ENCODE measurements at regions not wholly inside any gene's neighbourhood (a gene's known extent, or its start where the extent isn't known, plus 50 kb on each side); places are given as distances from the start of the nearest gene placed in this dataset.

DNA sequence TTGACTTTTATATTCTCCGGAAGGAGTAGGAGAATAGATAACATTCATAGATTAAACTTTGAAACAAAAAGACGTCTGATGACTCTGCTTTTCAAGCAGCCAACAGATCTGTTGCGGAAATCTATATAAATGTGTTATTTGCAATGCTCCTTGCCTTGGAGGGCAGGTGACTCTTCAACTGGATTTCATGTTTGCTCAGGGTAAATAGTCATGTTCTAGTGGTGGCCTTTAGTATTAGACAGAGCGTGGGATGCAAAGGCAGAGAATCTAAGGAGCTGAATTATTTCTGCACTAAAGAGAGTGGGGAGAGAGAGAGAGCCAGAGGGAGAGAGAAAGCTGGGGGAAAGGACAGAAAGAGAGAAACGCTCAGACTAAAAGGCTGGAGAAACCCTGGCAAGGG, 454.3 kb downstream of the AJAP1 start:
- DNase-seq, result no peak

GRCh38 chr1:5105744-5106143, 451.3 kb downstream of the AJAP1 start:
- DNase-seq, result no peak

DNA sequence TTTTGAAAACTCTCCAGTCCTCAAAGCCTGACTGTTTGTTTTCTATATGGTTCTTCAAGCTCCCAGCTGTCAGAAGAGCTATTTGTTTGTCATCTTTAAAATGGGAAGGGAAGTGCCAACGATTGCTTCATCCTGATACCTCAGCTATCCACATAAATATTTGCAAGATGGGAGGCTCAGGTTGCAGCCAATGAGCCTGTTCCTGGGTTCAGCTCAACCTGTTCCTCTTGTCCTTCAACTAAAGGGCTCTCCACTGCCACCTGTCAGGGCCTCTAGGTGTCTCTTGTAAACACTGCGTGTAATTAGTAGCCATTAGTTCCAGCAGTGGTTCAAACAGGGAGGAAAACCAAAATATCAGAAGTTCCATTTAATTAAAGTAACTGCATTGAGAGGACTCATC, 445.1 kb downstream of the AJAP1 start:
- no peak for DNase-seq

DNA sequence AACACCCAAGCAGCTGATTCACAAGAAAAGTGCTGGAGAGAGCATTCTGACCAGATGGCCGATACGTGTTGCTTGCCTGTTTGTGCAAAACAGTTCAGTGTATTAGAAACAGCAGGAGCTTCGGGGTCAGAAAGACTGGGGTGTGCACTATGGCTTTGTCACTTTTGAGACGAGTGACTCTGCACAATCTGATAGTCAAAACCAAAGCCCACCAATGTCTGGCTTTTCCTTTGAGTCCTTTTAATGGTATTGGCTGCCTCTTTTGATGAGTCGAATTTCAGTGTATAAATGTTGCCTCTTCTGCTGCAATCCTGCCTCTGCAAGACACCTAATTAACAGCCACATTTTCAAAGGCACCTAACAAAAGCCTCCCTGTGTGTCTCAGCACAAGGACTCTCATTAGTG, 444.6 kb downstream of the AJAP1 start:
- DNase-seq, result no peak

GRCh38 chr1:5093042-5093441, 438.6 kb downstream of the AJAP1 start:
- DNase-seq, result no peak

DNA sequence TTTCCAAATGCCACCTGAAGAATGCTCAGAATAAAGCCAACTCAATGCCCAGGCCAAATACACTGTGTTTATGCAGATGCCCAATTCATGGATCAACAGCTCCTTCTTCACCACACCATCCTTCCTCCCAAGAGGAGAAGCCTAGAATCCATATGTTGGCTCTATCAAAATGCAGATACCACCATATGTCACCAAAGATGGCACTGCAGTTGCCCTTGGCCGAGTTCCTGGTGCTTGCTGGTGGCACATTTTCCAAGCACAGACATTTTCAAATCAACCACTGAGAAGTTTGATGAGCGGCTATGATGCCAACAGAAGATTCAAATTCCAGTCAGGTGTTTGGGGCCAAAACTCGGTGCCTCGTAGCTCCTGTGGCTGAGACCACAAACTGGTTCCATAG, 430.3 kb downstream of the AJAP1 start:
- no peak for DNase-seq

GRCh38 chr1:5067246-5067645, 412.8 kb downstream of the AJAP1 start:
- DNase-seq, result no peak

- no peak for DNase-seq
Observed at GRCh38 chr1:5053744-5054143, 399.3 kb downstream of the AJAP1 start.

GRCh38 chr1:5029136-5029535, 374.7 kb downstream of the AJAP1 start:
- DNase-seq, result no peak

DNA sequence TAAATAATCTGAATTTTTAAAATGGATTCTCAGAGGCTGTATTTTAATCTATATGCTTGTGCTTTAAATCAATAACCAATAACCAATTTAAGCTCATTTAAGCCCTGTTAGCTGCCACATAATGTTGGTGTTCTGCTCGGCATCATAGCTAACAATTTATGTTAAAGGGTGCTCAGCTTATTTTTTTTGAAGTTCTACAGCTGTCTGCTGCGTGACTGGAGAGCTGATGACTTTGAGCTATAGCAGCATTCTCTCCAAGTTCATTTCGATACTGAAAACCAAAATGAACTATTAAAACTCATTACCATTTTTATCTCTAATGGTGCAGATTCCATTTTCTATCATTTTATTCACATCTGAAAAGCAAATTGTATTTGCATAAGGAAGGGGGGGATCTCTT, 357.8 kb downstream of the AJAP1 start:
- DNase-seq, result no peak

GRCh38 chr1:5010656-5011055, 356.2 kb downstream of the AJAP1 start:
- DNase-seq, result no peak

GRCh38 chr1:5010236-5010635, 355.8 kb downstream of the AJAP1 start:
- DNase-seq, result no peak

GRCh38 chr1:5009376-5010065, 355.1 kb downstream of the AJAP1 start:
- DNase-seq, result no peak

DNA sequence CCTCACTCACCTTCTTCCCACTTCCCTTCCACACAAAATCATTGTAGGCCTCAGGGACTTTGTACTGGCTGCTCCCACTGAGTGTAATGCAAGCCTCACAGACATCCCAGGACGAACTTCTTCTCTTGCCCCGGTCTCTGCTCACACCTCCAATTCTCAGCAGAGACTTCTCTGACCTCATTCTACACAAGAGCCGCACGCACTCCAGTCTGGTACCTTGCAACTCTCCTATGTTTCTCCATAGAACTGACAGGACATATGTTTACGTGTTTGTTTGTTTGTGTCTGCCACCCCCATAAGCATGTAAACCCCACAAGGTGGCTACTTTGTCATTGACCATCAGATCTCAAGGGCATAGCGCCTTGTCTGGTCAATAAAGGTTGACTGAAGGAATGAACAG, 350.8 kb downstream of the AJAP1 start:
- DNase-seq, result no peak

- no peak for DNase-seq
Observed at GRCh38 chr1:5002676-5003075, 348.3 kb downstream of the AJAP1 start.

DNA sequence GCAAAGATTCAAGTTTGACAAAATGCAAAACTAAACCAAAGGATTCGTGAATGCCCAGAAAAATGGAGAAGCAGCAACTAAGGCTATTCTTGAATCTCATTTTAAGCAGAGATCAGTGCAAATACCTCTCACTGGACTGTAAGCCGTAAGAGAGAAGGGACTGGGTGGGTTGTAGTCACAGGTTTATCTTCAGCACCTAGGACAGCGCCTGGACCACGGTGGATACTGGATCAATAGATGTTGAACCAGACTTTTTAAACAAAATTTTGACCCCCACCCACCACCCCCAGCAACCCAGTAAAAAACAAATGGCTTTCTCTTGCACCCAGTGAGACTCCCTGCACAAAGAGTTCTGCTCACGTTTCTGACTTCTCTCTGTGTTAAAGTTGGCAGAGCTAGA, 347.1 kb downstream of the AJAP1 start:
- DNase-seq, result no peak

DNA sequence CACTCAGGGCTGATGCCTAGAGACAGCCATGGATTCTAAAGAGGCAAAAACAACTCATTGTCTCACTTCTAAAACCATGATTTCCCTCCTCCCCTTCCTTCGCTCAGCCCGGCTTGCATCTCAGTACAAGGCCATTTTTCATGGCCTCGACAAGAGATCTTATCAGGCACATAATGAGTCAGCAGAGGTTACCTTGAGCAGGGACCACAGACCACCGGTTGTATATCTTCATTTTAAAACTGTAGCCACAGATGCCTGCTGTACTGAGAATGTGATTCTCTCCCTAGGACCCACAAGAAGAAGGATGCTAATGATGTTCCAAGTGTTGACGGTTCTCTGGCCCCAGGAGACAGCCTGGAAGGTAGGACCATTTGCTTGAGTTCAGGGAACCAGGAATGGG, 331.9 kb downstream of the AJAP1 start:
- DNase-seq, result no peak

DNA sequence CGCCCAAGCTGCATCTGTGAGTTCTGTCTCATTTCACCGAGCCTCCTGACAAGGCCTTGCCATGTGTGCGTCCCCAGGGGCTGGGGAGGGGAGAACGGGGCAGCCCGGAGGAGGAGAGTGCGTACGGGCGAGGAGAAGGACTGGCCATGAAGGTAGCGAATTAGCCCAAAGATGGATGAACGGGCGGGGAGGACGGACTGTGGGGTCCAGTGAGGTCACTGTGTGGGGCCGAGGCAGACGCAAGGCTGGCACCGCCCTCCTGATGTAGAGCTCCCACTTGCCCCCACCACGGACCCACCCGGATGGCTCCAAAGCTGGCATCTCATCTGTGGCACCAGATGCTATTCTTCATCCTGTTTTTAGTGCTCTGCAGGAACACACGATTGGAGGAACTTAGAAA, 330.4 kb downstream of the AJAP1 start:
- DNase-seq, result no peak

DNA sequence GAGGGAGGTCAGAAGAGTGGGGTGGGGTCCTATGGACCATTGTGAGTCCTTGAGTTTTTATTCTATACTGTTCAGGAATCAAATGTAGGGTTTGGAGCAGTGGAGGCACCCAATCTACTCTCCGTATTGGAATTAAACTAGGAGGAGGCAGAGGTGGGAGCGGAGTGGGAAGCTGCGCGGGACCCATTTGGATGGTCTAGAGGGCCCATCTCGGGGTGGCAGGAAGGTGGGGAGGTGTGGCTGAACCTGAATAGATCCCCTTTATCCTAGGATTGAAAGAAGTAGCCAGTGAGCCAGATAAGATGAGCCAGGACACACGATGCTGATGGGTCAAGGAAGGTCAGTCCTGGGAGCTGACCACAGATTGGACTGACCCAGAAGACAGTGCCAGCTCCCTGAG, 325.8 kb downstream of the AJAP1 start:
- no peak for DNase-seq

DNA sequence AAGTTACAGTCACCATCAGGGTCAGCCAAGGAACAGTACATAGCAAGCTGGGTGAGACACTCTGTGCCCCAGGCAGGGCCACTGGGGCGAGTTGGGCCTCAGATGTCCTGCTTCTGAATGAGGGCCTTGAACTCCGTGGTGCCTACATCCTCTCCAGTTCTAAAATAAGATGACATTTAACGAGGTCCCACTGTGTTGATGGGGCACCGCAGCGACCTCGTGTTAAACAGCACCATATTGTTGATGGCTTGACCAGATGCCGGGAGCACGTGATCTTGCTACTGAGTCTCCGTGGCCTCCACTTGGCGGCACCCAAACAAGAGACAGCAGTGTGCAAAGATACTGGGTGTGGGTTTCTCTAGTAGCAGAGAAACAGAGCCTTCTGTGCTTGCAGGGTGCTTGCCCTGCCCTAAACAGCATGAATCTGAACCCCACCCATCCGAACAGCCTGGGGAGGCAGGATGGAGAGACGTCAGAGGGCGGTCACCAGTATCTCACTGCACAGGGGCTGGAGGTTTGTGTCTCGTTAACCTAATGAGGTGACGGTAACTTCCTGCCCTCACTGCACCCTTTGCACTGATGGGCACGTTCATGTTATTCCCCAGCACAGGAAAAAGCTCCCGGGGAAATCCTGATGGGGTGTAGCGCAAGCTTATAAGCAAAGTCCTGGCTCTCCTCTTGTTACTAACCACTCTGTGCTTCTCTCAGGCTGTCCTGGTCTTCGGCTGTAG, 324.4 kb downstream of the AJAP1 start:
- DNase-seq, result no peak

DNA sequence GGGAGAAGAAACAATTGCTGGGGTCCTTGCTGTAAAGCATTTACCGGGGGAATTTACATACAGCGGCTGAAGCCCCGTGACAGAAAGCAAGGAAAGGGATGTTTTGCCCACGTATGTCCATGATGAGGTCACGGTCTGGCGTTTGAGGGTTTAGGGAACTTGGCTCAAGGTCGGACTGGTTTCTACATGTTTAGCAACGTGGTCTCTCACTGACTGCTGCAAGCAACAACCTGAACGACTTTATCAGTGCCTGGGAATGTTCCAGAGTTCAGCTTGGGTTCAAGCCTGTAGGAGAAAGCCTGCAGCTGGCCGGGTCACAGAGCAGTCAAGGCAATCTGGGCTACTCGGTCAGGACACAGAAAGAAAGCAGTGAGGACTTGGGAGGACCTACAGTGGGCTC, 323.3 kb downstream of the AJAP1 start:
- no peak for DNase-seq

GRCh38 chr1:4976859-4977440, 322.5 kb downstream of the AJAP1 start:
- no peak for DNase-seq

GRCh38 chr1:4975856-4976255, 321.4 kb downstream of the AJAP1 start:
- DNase-seq, result no peak

DNA sequence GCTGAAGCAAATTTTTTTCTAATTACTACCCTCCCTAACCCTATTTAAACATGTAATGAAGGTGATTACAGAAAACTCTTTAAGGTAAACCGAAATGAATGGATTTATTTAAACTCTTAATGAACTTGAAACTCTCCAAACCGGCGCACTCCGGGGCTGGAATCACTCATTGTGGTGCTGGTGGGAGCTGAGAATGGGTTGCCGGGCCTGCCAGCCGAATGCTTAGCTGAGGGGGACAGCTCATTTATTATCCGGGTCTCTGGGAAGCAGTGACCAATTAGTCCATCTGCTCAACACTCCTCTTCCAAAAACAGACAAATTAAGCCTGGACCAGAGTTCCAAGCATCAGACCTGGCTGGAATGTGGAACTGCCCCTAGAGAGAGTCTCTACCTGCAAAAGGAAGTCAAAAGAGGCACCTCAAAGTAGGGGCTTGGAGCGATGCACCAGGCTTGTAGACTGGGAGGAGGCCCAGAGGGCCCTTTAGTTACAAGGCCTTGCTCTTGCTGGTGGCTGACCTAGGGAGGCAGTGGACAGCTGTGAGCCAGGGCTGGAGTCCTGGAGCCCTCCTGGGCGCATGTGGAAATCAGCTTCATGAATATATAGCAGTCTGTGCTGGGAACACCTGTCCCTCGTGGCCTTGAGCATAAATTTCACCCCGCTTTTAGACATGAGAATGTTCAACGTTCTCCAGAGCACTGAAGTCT, 320.7 kb downstream of the AJAP1 start:
- DNase-seq, result no peak

Measured in T-helper 1 cell (primary cell).